CD4-positive, alpha-beta memory T cell (primary cell): ENCODE measurements at regions not wholly inside any gene's neighbourhood (a gene's known extent, or its start where the extent isn't known, plus 50 kb on each side); places are given as distances from the start of the nearest gene placed in this dataset.

Source experiments
- CTCF ChIA-PET: fragments of 350-600 bp; sonication (Branson Sonifier 250); formaldehyde crosslinking; loops from one replicate; lab custom pipeline; 2021; ENCODE audit warnings: inconsistent platforms; ENCODE audit not compliant: partially characterized antibody; lab: Charles Lee
- POLR2A ChIA-PET: fragments of 350-600 bp; sonication (Branson Sonifier 250); formaldehyde crosslinking; loops from one replicate; lab custom pipeline; 2021; ENCODE audit not compliant: partially characterized antibody; lab: Charles Lee
- DNase-seq, 5 donors: peaks; one replicate each; pipeline versions ENCODE4 v3.0.0 to v3.0.0-alpha.2; 2020 to 2022; ENCODE audit warnings: mixed read lengths in 1 of 5
- H3K27ac ChIP-seq: one replicate; pipeline ENCODE4 v1.7.0; 2013; ENCODE audit warnings: low read depth, low read length
- H3K27me3 ChIP-seq: 2 replicates; pipeline ENCODE4 v1.7.0; 2013; ENCODE audit warnings: mild to moderate bottlenecking, low read length, moderate library complexity; ENCODE audit not compliant: insufficient read depth
- H3K36me3 ChIP-seq: 2 replicates; pipeline ENCODE4 v1.7.0; 2013; ENCODE audit warnings: mild to moderate bottlenecking, low read length, moderate library complexity; ENCODE audit not compliant: insufficient read depth
- H3K4me1 ChIP-seq: 2 replicates; pipeline ENCODE4 v1.7.0; 2013; ENCODE audit warnings: mild to moderate bottlenecking, low read length, moderate library complexity; ENCODE audit not compliant: insufficient read depth
- H3K4me3 ChIP-seq, 2 donors: one replicate each; pipeline ENCODE4 v1.7.0; 2013; ENCODE audit warnings: low read length in 2 of 2, mild to moderate bottlenecking in 1 of 2
- H3K9me3 ChIP-seq, 2 donors: one replicate each; pipeline ENCODE4 v1.7.0; 2013; ENCODE audit warnings: low read length in 2 of 2, control low read depth in 1 of 2; ENCODE audit not compliant: control insufficient read depth in 1 of 2
- H3K27ac Mint-ChIP-seq, 7 donors: one replicate each; pipeline ENCODE4 v1.8.0; 2020 to 2021; ENCODE audit warnings: mixed read lengths in 7 of 7, mild to moderate bottlenecking in 6 of 7, inconsistent platforms in 3 of 7, moderate library complexity in 3 of 7
- H3K27me3 Mint-ChIP-seq, 2 donors: one replicate each; pipeline ENCODE4 v1.8.0; 2020 to 2021; ENCODE audit warnings: mixed read lengths in 2 of 2
- H3K36me3 Mint-ChIP-seq, 2 donors: one replicate each; pipeline ENCODE4 v1.8.0; 2020 to 2021; ENCODE audit warnings: mixed read lengths in 2 of 2, inconsistent platforms in 1 of 2, mild to moderate bottlenecking in 1 of 2
- H3K4me1 Mint-ChIP-seq, 4 donors: one replicate each; pipeline ENCODE4 v1.8.0; 2020 to 2021; ENCODE audit warnings: mixed read lengths in 4 of 4, mild to moderate bottlenecking in 1 of 4
- H3K4me3 Mint-ChIP-seq, 8 donors: one replicate each; pipeline ENCODE4 v1.8.0; 2020 to 2021; ENCODE audit warnings: mixed read lengths in 8 of 8, mild to moderate bottlenecking in 7 of 8, moderate library complexity in 6 of 8, inconsistent platforms in 3 of 8
- H3K9me3 Mint-ChIP-seq, 8 donors: one replicate each; pipeline ENCODE4 v1.8.0; 2020 to 2021; ENCODE audit warnings: mixed read lengths in 8 of 8, mild to moderate bottlenecking in 5 of 8, inconsistent platforms in 3 of 8, moderate library complexity in 1 of 8
- intact Hi-C: fragments of 100-400 bp; cut with micrococcal nuclease; formaldehyde crosslinking; loops from one replicate; pipeline ENCODE4 v1.15.1; 2023

GRCh38 chr11:34745195-34745594, 124.3 kb downstream of the EHF start:
- intact Hi-C loops: no loop called here
- no peaks in the 10 kb centered on the region for H3K36me3 Mint-ChIP-seq
- Histone ChIP-seq H3K27ac (no peak overlapping the region), H3K4me3 (no peak overlapping the region), H3K9me3 (no peaks in the 10 kb centered on the region), H3K36me3 (no peaks in the 10 kb centered on the region), H3K27me3 (no peaks in the 10 kb centered on the region), H3K4me1 (no peaks in the 10 kb centered on the region)
- peaks cover 0 to 2% (median 0%) of the 10 kb centered on the region in 8 donors for H3K9me3 Mint-ChIP-seq
- no peak for DNase-seq
- H3K4me3 Mint-ChIP-seq: no peak overlapping the region
- peaks cover 10 to 12% of the 10 kb centered on the region in 2 donors for H3K27me3 Mint-ChIP-seq
- H3K27ac Mint-ChIP-seq: no peak overlapping the region
- H3K4me1 Mint-ChIP-seq: no peaks in the 10 kb centered on the region
- CTCF ChIA-PET: no interaction called here
- POLR2A ChIA-PET: no interaction called here

GRCh38 chr11:34744511-34744910, 123.6 kb downstream of the EHF start:
- Histone ChIP-seq H3K36me3 (no peaks in the 10 kb centered on the region), H3K4me1 (no peaks in the 10 kb centered on the region), H3K4me3 (no peak overlapping the region), H3K27me3 (no peaks in the 10 kb centered on the region), H3K27ac (no peak overlapping the region), H3K9me3 (no peaks in the 10 kb centered on the region)
- no peak for DNase-seq
- H3K4me1 Mint-ChIP-seq: no peaks in the 10 kb centered on the region
- ChIA-PET POLR2A (no interaction called here), CTCF (no interaction called here)
- peaks cover 7 to 9% of the 10 kb centered on the region in 2 donors for H3K27me3 Mint-ChIP-seq
- no peak overlapping the region for H3K4me3 Mint-ChIP-seq
- H3K36me3 Mint-ChIP-seq: no peaks in the 10 kb centered on the region
- intact Hi-C loops: no loop called here
- H3K9me3 Mint-ChIP-seq: no peaks in the 10 kb centered on the region
- no peak overlapping the region for H3K27ac Mint-ChIP-seq

- ChIA-PET POLR2A (no interaction called here), CTCF (no interaction called here)
- intact Hi-C loops: no loop called here
- no peak for DNase-seq
- no peak overlapping the region for H3K27ac ChIP-seq
- no peaks in the 10 kb centered on the region for H3K4me1 Mint-ChIP-seq
- H3K9me3 ChIP-seq: no peaks in the 10 kb centered on the region
- H3K36me3 Mint-ChIP-seq: no peaks in the 10 kb centered on the region
- no peaks in the 10 kb centered on the region for H3K4me1 ChIP-seq
- H3K27me3 ChIP-seq: no peaks in the 10 kb centered on the region
- no peak overlapping the region for H3K4me3 Mint-ChIP-seq
- no peaks in the 10 kb centered on the region for H3K36me3 ChIP-seq
- no peak overlapping the region for H3K27ac Mint-ChIP-seq
- H3K4me3 ChIP-seq: no peak overlapping the region
- peaks cover 0 to 8% (median 3%) of the 10 kb centered on the region in 8 donors for H3K9me3 Mint-ChIP-seq
- peaks cover 19 to 31% of the 10 kb centered on the region in 2 donors for H3K27me3 Mint-ChIP-seq
Observed at GRCh38 chr11:34738237-34738636, 117.3 kb downstream of the EHF start.

GRCh38 chr11:34732831-34733230, 111.9 kb downstream of the EHF start:
- H3K4me1 Mint-ChIP-seq: no peaks in the 10 kb centered on the region
- no peak for DNase-seq
- peaks cover 18 to 33% of the 10 kb centered on the region in 2 donors for H3K27me3 Mint-ChIP-seq
- intact Hi-C loops: no loop called here
- H3K9me3 Mint-ChIP-seq: peaks cover 0 to 5% (median 3%) of the 10 kb centered on the region in 8 donors
- Histone ChIP-seq H3K4me3 (no peak overlapping the region), H3K4me1 (no peaks in the 10 kb centered on the region), H3K27me3 (no peaks in the 10 kb centered on the region), H3K9me3 (no peaks in the 10 kb centered on the region), H3K27ac (no peak overlapping the region), H3K36me3 (no peaks in the 10 kb centered on the region)
- POLR2A ChIA-PET: no interaction called here
- H3K36me3 Mint-ChIP-seq: no peaks in the 10 kb centered on the region
- no peak overlapping the region for H3K27ac Mint-ChIP-seq
- H3K4me3 Mint-ChIP-seq: no peak overlapping the region
- CTCF ChIA-PET: no interaction called here

GRCh38 chr11:34731603-34732002, 110.7 kb downstream of the EHF start:
- H3K4me3 Mint-ChIP-seq: no peak overlapping the region
- H3K4me1 Mint-ChIP-seq: no peaks in the 10 kb centered on the region
- no peak overlapping the region for H3K27ac Mint-ChIP-seq
- H3K27ac ChIP-seq: no peak overlapping the region
- H3K36me3 Mint-ChIP-seq: no peaks in the 10 kb centered on the region
- H3K27me3 Mint-ChIP-seq: peaks cover 14 to 27% of the 10 kb centered on the region in 2 donors
- CTCF ChIA-PET: no interaction called here
- H3K4me3 ChIP-seq: no peak overlapping the region
- POLR2A ChIA-PET: no interaction called here
- H3K9me3 ChIP-seq: no peaks in the 10 kb centered on the region
- intact Hi-C loops: no loop called here
- no peaks in the 10 kb centered on the region for H3K4me1 ChIP-seq
- H3K27me3 ChIP-seq: no peaks in the 10 kb centered on the region
- DNase-seq: no peak
- peaks cover 0 to 2% (median 0%) of the 10 kb centered on the region in 8 donors for H3K9me3 Mint-ChIP-seq
- no peaks in the 10 kb centered on the region for H3K36me3 ChIP-seq

GRCh38 chr11:34730544-34731295, 109.8 kb downstream of the EHF start:
- Mint-ChIP-seq H3K27me3 (peaks cover 8 to 19% of the 10 kb centered on the region in 2 donors), H3K4me1 (no peaks in the 10 kb centered on the region), H3K4me3 (no peak overlapping the region), H3K9me3 (peaks cover 0 to 2% (median 0%) of the 10 kb centered on the region in 8 donors), H3K36me3 (no peaks in the 10 kb centered on the region), H3K27ac (no peak overlapping the region)
- CTCF ChIA-PET: no interaction called here
- no peaks in the 10 kb centered on the region for H3K4me1 ChIP-seq
- H3K36me3 ChIP-seq: no peaks in the 10 kb centered on the region
- no peak for DNase-seq
- POLR2A ChIA-PET: no interaction called here
- no peak overlapping the region for H3K27ac ChIP-seq
- intact Hi-C loops: no loop called here
- H3K9me3 ChIP-seq: no peaks in the 10 kb centered on the region
- no peak overlapping the region for H3K4me3 ChIP-seq
- H3K27me3 ChIP-seq: no peaks in the 10 kb centered on the region

GRCh38 chr11:34728609-34729008, 107.7 kb downstream of the EHF start:
- no peak overlapping the region for H3K27ac ChIP-seq
- Mint-ChIP-seq H3K4me1 (no peaks in the 10 kb centered on the region), H3K27me3 (peaks cover 6 to 14% of the 10 kb centered on the region in 2 donors), H3K27ac (no peak overlapping the region), H3K36me3 (no peaks in the 10 kb centered on the region), H3K9me3 (peaks cover 0 to 18% (median 6%) of the 10 kb centered on the region in 8 donors), H3K4me3 (no peak overlapping the region)
- H3K27me3 ChIP-seq: no peaks in the 10 kb centered on the region
- no peaks in the 10 kb centered on the region for H3K9me3 ChIP-seq
- H3K4me1 ChIP-seq: no peaks in the 10 kb centered on the region
- DNase-seq: no peak
- ChIA-PET POLR2A (no interaction called here), CTCF (no interaction called here)
- H3K36me3 ChIP-seq: no peaks in the 10 kb centered on the region
- intact Hi-C loops: no loop called here
- no peak overlapping the region for H3K4me3 ChIP-seq
